ENCODE measurements at regions not wholly inside any gene's neighbourhood (a gene's known extent, or its start where the extent isn't known, plus 50 kb on each side); places are given as distances from the start of the nearest gene placed in this dataset.
"Not testable (repeated sequence)": the region's sequence is repeated elsewhere in the genome, so short reads cannot be mapped to it uniquely, and the experiment has no call there.

DNA sequence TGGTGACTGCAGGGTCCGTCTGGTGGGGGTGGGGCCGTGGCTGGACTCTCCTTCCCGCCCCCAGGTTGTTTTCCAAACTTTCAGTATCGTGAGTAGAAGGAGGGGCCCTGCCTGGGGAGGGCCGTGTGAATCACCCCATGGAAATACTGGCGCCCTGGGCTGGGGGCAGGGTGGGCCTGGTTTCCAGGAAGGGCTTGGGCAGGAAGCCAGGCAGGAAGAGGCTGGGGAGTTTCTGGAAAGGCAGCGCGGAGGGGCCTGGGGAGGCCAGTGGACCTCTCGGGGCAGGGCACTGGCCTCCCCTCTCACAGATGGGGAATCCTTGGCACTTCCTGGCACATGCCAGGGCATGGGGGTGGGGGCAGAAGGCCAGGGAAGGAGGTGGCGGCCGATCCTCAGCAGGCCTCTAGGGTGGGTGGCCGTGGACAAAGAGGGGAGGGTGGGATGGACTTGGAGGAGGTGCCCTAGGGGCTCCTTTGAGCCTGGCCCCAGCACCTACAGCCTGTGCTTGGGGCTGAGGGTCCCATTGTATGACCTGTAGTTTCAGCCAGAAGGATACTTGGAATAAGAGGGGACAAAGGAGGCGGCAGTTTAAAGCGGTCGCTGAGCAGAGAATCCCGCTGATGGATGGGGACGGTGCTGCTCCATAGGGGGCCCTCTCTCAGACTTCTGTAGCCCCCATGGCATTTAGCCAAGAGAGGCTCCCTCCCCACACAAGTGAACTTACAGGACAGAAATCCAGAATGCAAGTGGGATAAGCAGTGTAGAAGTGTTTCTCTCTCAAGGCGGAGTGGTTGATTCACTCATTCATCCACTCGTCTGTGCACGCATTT is 56.5 kb upstream of the GATA2 start:
- peak; percentile 94 for DNase-seq

- peak; percentile 90 for DNase-seq
These were observed 55.7 kb upstream of the GATA2 start for GRCh38 chr3:128548426-128549282.

GRCh38 chr3:128548021-128548420 is 55.0 kb upstream of the GATA2 start:
- no peak for DNase-seq

- peak; percentile 70 for DNase-seq
These were observed 54.5 kb upstream of the GATA2 start for GRCh38 chr3:128547368-128547987.

- no peak for DNase-seq
These were observed 53.6 kb upstream of the GATA2 start for GRCh38 chr3:128546646-128547045.

GRCh38 chr3:128545120-128545752 is 52.2 kb upstream of the GATA2 start:
- no peak for DNase-seq

GRCh38 chr3:128544190-128544589 is 51.2 kb upstream of the GATA2 start:
- no peak for DNase-seq

GRCh38 chr3:128543570-128544174 is 50.7 kb upstream of the GATA2 start:
- DNase-seq = not testable (repeated sequence)

Measured in NCI-H226 (cell line).